ENCODE measurements at regions not wholly inside any gene's neighbourhood (a gene's known extent, or its start where the extent isn't known, plus 50 kb on each side); places are given as distances from the start of the nearest gene placed in this dataset.

DNA sequence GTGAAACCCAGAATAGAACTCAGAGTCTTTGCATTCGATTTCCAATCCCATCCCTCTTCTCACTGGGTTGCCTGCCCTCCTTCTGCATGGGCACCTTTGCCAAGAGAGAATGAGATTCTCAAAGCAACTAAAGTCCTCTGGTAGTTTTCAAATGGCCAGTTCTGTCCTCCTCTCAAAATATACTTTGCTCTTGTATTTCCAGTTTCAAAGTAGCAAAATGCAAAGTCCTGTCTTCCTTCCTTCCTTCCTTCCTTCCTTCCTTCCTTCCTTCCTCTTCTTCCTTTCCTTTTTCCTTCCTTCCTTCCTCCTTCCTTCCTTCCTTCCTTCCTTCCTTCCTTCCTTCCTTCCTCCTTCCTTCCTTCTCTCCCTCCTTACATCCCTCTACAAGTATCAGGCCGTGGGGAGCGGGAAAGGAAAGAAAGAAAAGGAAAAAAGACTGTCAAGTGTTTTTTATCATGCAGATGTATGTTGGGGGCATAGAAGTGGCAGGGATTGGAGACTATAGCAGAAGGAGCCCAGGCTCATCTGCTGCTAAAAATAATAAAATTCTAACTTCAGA is 265.2 kb downstream of the CD83 start:
- Histone ChIP-seq H3K36me3 (ENCODE audit: insufficient read depth, low read length) (no peaks in the 10 kb centered on the region), H3K4me1 (ENCODE audit: insufficient read depth, low read length, poor library complexity, severe bottlenecking) (peaks cover 57% of the 10 kb centered on the region), H3K9me3 (ENCODE audit: low read length) (no peaks in the 10 kb centered on the region; the same call in 1 of the 2 replicates), H3K27ac (ENCODE audit: low read depth, low read length, poor library complexity, severe bottlenecking) (peak overlapping the region; percentile 74), H3K4me2 (ENCODE audit: low read length) (peak overlapping the region; percentile 72), H2AFZ (ENCODE audit: low read length) (peak overlapping the region; percentile 80; the same call in 1 of the 2 replicates), H3K79me2 (ENCODE audit: insufficient read depth, low read depth, low read length) (no peaks in the 10 kb centered on the region), H3K9me2 (ENCODE audit: insufficient read depth, low read length) (no peaks in the 10 kb centered on the region), H4K20me1 (ENCODE audit: insufficient read depth, low read length) (no peaks in the 10 kb centered on the region), H3K4me3 (ENCODE audit: low read depth, low read length, poor library complexity, severe bottlenecking) (peak overlapping the region; percentile 28)
- ChIA-PET CTCF (ENCODE audit: unreplicated experiment) (no interaction called here), POLR2A (interaction anchor here (0.7 to 2.7 kb wide), 2 partner anchors 30 to 35 kb away, joined by 3 to 6 read pairs; no protein-coding TSS in a partner anchor)
- no peak for DNase-seq (ENCODE audit: low spot score)
- TF ChIP-seq EZH2phosphoT487 (IDR thresholded peaks at IDR 0.05; ENCODE audit: borderline replicate concordance, low read depth, low read length) = no peak
- BruUV-seq (replicated peaks) = no TSS peak
- intact Hi-C loops (cut with micrococcal nuclease; ENCODE audit: unreplicated experiment) = loop anchor here (2.0 to 5.0 kb wide), 2 partner anchors 170 to 282 kb away; no protein-coding TSS in a partner anchor

DNA sequence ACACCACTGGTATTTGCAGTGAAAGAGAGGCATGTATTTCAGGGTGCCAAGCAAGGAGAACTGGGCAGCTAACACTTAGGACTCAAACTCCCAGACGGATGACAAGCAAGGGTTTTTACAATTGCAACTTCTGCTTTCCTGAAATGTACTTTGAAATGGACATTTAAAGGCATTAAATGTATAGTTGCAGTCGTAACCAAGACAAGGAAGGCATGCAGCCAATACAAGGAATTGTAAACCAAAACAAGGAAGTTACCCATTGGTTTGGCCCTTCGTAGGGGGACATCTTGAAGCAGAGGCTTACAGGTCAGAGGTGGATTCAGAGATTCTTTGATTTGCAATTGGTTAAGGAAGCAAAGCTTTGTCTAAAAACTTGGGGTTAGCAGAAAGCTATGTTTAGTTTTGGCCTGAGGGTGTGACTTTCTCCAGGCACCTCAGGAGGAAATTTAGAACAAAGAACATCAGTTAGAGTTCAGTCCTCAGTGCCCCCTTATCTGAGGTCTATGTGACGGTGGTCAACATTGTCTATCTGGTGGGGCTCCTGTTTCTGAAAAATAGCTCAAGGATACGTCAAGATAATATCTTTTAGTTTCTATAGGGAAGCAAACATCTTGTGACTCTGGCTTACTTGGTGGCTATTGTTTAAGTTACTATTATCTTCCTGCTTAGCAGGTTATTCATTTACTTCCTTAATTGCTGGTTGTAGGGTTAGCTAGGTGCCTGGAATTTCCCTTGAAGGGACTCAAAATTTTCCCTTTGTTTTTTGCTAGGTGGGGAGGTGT is 266.0 kb downstream of the CD83 start:
- Histone ChIP-seq H3K9me2 (ENCODE audit: insufficient read depth, low read length) (no peaks in the 10 kb centered on the region), H4K20me1 (ENCODE audit: insufficient read depth, low read length) (no peaks in the 10 kb centered on the region), H3K79me2 (ENCODE audit: insufficient read depth, low read depth, low read length) (no peaks in the 10 kb centered on the region), H3K4me2 (ENCODE audit: low read length) (peak overlapping the region; percentile 72), H2AFZ (ENCODE audit: low read length) (peak overlapping the region; percentile 80), H3K36me3 (ENCODE audit: insufficient read depth, low read length) (no peaks in the 10 kb centered on the region), H3K4me3 (ENCODE audit: low read depth, low read length, poor library complexity, severe bottlenecking) (no peak overlapping the region), H3K4me1 (ENCODE audit: insufficient read depth, low read length, poor library complexity, severe bottlenecking) (peaks cover 57% of the 10 kb centered on the region), H3K27ac (ENCODE audit: low read depth, low read length, poor library complexity, severe bottlenecking) (peak overlapping the region; percentile 74), H3K9me3 (ENCODE audit: low read length) (no peaks in the 10 kb centered on the region)
- CTCF ChIA-PET (ENCODE audit: unreplicated experiment) = no interaction called here
- TF ChIP-seq EZH2phosphoT487 (IDR thresholded peaks at IDR 0.05; ENCODE audit: borderline replicate concordance, low read depth, low read length) (no peak), CTCF (conservative IDR thresholded peaks at IDR 0.05; ENCODE audit: low read length) (no peak)
- peak; percentile 24 for DNase-seq (ENCODE audit: low spot score)
- intact Hi-C loops (cut with micrococcal nuclease; ENCODE audit: unreplicated experiment) = loop anchor here (2.0 to 5.0 kb wide), 2 partner anchors 171 to 281 kb away; no protein-coding TSS in a partner anchor
- POLR2A ChIA-PET = interaction anchor here (0.6 to 2.7 kb wide), 4 partner anchors 31 to 654 kb away, joined by 4 to 6 read pairs (median 4); no protein-coding TSS in a partner anchor
- BruUV-seq (replicated peaks) = no TSS peak

DNA sequence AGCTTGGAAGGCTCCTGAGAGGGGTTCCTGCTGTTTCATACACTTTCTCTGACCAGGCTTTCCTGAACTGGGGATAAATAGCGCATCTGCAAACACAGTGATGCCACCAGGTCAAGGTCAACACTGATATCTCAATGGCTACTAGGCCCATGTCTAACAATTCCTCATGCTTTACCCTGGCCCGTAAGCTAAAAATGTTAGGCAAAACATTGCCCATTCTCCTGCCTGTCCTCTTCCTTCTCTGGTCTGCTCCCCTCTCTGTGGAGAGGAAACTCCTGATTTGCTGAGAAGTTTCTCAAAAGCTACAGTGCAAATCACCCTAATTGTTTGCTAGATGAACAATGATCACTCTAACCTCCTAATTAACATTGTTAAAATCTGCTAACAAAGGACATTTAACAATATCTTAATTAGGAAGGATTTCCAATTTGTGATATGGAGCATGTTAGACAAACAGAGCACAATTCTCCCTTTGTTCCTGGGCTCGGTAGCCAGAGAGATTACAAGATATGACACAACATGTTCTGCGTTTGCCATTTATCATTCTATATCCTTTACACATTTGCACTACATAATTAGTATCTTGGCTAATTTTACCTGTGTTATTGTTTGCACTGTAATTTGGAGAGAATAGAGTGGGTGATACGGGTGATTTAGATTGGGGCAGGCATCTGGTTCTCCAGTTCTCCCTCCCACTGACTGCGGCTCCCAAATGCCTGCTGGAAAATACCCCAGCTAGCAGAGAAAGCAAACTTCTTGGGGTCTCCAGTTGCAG is 266.8 kb downstream of the CD83 start:
- ChIA-PET CTCF (ENCODE audit: unreplicated experiment) (no interaction called here), POLR2A (interaction anchor here (0.5 to 2.7 kb wide), 5 partner anchors 10 to 1074 kb away, joined by 3 to 6 read pairs (median 4); no protein-coding TSS in a partner anchor)
- Histone ChIP-seq H3K9me3 (ENCODE audit: low read length) (no peaks in the 10 kb centered on the region), H3K4me1 (ENCODE audit: insufficient read depth, low read length, poor library complexity, severe bottlenecking) (peaks cover 57% of the 10 kb centered on the region), H3K27ac (ENCODE audit: low read depth, low read length, poor library complexity, severe bottlenecking) (no peak overlapping the region), H3K4me2 (ENCODE audit: low read length) (no peak overlapping the region), H3K4me3 (ENCODE audit: low read depth, low read length, poor library complexity, severe bottlenecking) (no peak overlapping the region), H3K36me3 (ENCODE audit: insufficient read depth, low read length) (no peaks in the 10 kb centered on the region), H4K20me1 (ENCODE audit: insufficient read depth, low read length) (no peaks in the 10 kb centered on the region), H3K79me2 (ENCODE audit: insufficient read depth, low read depth, low read length) (no peaks in the 10 kb centered on the region), H2AFZ (ENCODE audit: low read length) (peak overlapping the region; percentile 80), H3K9me2 (ENCODE audit: insufficient read depth, low read length) (no peaks in the 10 kb centered on the region)
- TF ChIP-seq EZH2phosphoT487 (IDR thresholded peaks at IDR 0.05; ENCODE audit: borderline replicate concordance, low read depth, low read length) = no peak
- TF ChIP-seq CTCF (conservative IDR thresholded peaks at IDR 0.05; ENCODE audit: low read length) = no peak
- BruUV-seq (replicated peaks) = no TSS peak
- DNase-seq (ENCODE audit: low spot score) = no peak
- intact Hi-C loops (cut with micrococcal nuclease; ENCODE audit: unreplicated experiment) = loop anchor here (5.0 kb wide), 1 partner anchor 172 kb away; no protein-coding TSS in a partner anchor
